Fibroblast of lung (primary cell): ENCODE measurements at regions not wholly inside any gene's neighbourhood (a gene's known extent, or its start where the extent isn't known, plus 50 kb on each side); places are given as distances from the start of the nearest gene placed in this dataset.

Source experiments
- DNase-seq, 2 donors: peaks; one replicate each; pipeline versions ENCODE4 v3.0.0 to v3.0.0-alpha.2; 2010; ENCODE audit warnings: low read depth in 2 of 2
- H2AFZ ChIP-seq: 2 replicates; pipeline ENCODE4 v1.5.1; 2012; ENCODE audit warnings: low read length, control low read depth, inconsistent platforms
- H3K27ac ChIP-seq: 2 replicates; pipeline ENCODE4 v1.5.1; 2011; ENCODE audit warnings: low read length, control low read depth; ENCODE audit not compliant: insufficient read depth
- H3K27me3 ChIP-seq: 2 replicates; pipeline ENCODE4 v1.5.1; 2011; ENCODE audit warnings: mild to moderate bottlenecking, low read length; ENCODE audit not compliant: control insufficient read depth, insufficient read depth
- H3K36me3 ChIP-seq: 2 replicates; pipeline ENCODE4 v1.5.1; 2011; ENCODE audit warnings: low read length; ENCODE audit not compliant: control insufficient read depth, insufficient read depth
- H3K4me1 ChIP-seq: 2 replicates; pipeline ENCODE4 v1.5.1; 2011; ENCODE audit warnings: low read length; ENCODE audit not compliant: control insufficient read depth, insufficient read depth; ENCODE audit errors: extremely low read depth
- H3K4me2 ChIP-seq: 2 replicates; pipeline ENCODE4 v1.5.1; 2011; ENCODE audit warnings: low read length, control low read depth; ENCODE audit not compliant: insufficient read depth; ENCODE audit errors: extremely low read depth
- H3K4me3 ChIP-seq, 4 experiments: fragments of 200-600 bp in 1 of 4; sonication (generic) in 1 of 4; replicated peaks in 1 of 4; 2 replicates each; pipeline ENCODE4 v1.5.1; 2011 to 2016; ENCODE audit warnings: low read length in 4 of 4, low read depth in 3 of 4, mild to moderate bottlenecking in 3 of 4, control low read depth in 2 of 4, inconsistent platforms in 1 of 4, mixed read lengths in 1 of 4; ENCODE audit not compliant: insufficient read depth in 1 of 4; ENCODE audit errors: control extremely low read depth in 1 of 4
- H3K79me2 ChIP-seq: 2 replicates; pipeline ENCODE4 v1.5.1; 2012; ENCODE audit warnings: mild to moderate bottlenecking, low read length, inconsistent platforms; ENCODE audit not compliant: control insufficient read depth, insufficient read depth
- H3K9ac ChIP-seq: 2 replicates; pipeline ENCODE4 v1.5.1; 2011; ENCODE audit warnings: mild to moderate bottlenecking, low read length, control low read depth; ENCODE audit not compliant: insufficient read depth
- H3K9me3 ChIP-seq: 2 replicates; pipeline ENCODE4 v1.5.1; 2012; ENCODE audit warnings: low read depth, low read length; ENCODE audit not compliant: control insufficient read depth, insufficient read depth
- H4K20me1 ChIP-seq: 2 replicates; pipeline ENCODE4 v1.5.1; 2011; ENCODE audit warnings: low read length; ENCODE audit not compliant: control insufficient read depth, insufficient read depth; ENCODE audit errors: extremely low read depth
- CTCF ChIP-seq, 2 donors: IDR thresholded peaks in 1 of 2; conservative IDR thresholded peaks in 1 of 2; 1 replicate in 1 of 2; 2 replicates in 1 of 2; pipeline ENCODE4 v1.5.1; 2011 to 2012; ENCODE audit warnings: low read length in 2 of 2, control low read depth in 1 of 2, inconsistent platforms in 1 of 2, low read depth in 1 of 2, mild to moderate bottlenecking in 1 of 2
- EZH2 ChIP-seq: IDR thresholded peaks from 2 replicates; pipeline ENCODE4 v1.5.1; 2012; ENCODE audit warnings: low read length, control low read depth, mild to moderate bottlenecking; ENCODE audit errors: missing control alignments

GRCh38 chr1:199857108-199857507, 170.4 kb upstream of the NR5A2 start:
- H3K4me2 ChIP-seq, result no peak overlapping the region
- no peak overlapping the region for H2AFZ ChIP-seq
- H3K4me1 ChIP-seq, result peaks cover 2% of the 10 kb centered on the region

GRCh38 chr1:199857516-199857915, 170.0 kb upstream of the NR5A2 start:
- no peak overlapping the region for H3K27ac ChIP-seq
- no peaks in the 10 kb centered on the region for H4K20me1 ChIP-seq
- TF ChIP-seq EZH2 (no peak), CTCF (conservative IDR thresholded peaks at IDR 0.05 in 1 of 2, IDR thresholded peaks at IDR 0.05 in 1 of 2; ENCODE audit: low read depth in 1 of 2, low read length in 2 of 2) (no peak)
- no peak for DNase-seq
- peaks cover 2% of the 10 kb centered on the region for H3K4me1 ChIP-seq
- H3K4me3 ChIP-seq, result no peak overlapping the region
- no peak overlapping the region for H3K4me2 ChIP-seq
- H3K27me3 ChIP-seq, result no peaks in the 10 kb centered on the region
- no peaks in the 10 kb centered on the region for H3K36me3 ChIP-seq
- no peaks in the 10 kb centered on the region for H3K79me2 ChIP-seq
- no peaks in the 10 kb centered on the region for H3K9me3 ChIP-seq
- H2AFZ ChIP-seq, result no peak overlapping the region
- H3K9ac ChIP-seq, result no peak overlapping the region

More at GRCh38 chr1:199857108-199857507, 170.4 kb upstream of the NR5A2 start:
- Histone ChIP-seq H3K9ac (no peak overlapping the region), H3K36me3 (no peaks in the 10 kb centered on the region), H3K79me2 (no peaks in the 10 kb centered on the region), H3K9me3 (no peaks in the 10 kb centered on the region), H3K4me3 (no peak overlapping the region), H3K27me3 (no peaks in the 10 kb centered on the region), H3K27ac (no peak overlapping the region), H4K20me1 (no peaks in the 10 kb centered on the region)
- no peak for TF ChIP-seq CTCF (conservative IDR thresholded peaks at IDR 0.05 in 1 of 2, IDR thresholded peaks at IDR 0.05 in 1 of 2; ENCODE audit: low read depth in 1 of 2, low read length in 2 of 2)
- TF ChIP-seq EZH2, result no peak
- peak; percentile 16 to 39 for DNase-seq

DNA sequence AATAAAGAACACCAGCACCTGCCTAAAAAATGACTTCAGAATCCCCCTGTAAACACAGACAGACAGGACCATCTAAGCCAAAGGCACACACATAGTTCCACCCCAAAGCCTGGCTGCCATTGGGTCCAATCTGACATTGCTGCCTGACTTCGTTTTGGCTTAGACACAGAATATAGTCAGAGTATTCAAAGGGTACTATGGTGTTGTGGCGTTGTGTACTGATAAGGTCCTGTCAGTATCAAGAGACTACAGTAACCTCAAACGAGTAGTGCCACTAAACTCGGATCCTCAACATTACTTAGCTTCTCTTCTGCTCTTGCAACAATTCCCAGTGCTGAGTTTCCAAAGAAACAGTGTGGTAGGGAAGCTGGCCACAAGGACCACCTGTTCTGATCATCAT, 169.3 kb upstream of the NR5A2 start:
- H3K9ac ChIP-seq, result no peak overlapping the region
- no peaks in the 10 kb centered on the region for H3K9me3 ChIP-seq
- H3K4me2 ChIP-seq, result no peak overlapping the region
- H2AFZ ChIP-seq, result no peak overlapping the region
- peaks cover 2% of the 10 kb centered on the region for H3K4me1 ChIP-seq
- TF ChIP-seq EZH2 (no peak), CTCF (conservative IDR thresholded peaks at IDR 0.05 in 1 of 2, IDR thresholded peaks at IDR 0.05 in 1 of 2; ENCODE audit: low read depth in 1 of 2, low read length in 2 of 2) (no peak)
- H3K36me3 ChIP-seq, result no peaks in the 10 kb centered on the region
- no peak overlapping the region for H3K4me3 ChIP-seq
- H4K20me1 ChIP-seq, result no peaks in the 10 kb centered on the region
- H3K27me3 ChIP-seq, result no peaks in the 10 kb centered on the region
- no peaks in the 10 kb centered on the region for H3K79me2 ChIP-seq
- H3K27ac ChIP-seq, result no peak overlapping the region
- DNase-seq, result no peak
